GM12873 (cell line): ENCODE measurements at regions not wholly inside any gene's neighbourhood (a gene's known extent, or its start where the extent isn't known, plus 50 kb on each side); places are given as distances from the start of the nearest gene placed in this dataset.

Experiments used
- TF ChIP-seq, protein P1 (sequence below): IDR thresholded peaks from 2 replicates; pipeline ENCODE4 v1.5.1; 2012; ENCODE audit warnings: low read depth, mild to moderate bottlenecking, moderate library complexity, low read length, control low read depth; ENCODE audit not compliant: insufficient read depth; ENCODE audit errors: missing control alignments

DNA sequence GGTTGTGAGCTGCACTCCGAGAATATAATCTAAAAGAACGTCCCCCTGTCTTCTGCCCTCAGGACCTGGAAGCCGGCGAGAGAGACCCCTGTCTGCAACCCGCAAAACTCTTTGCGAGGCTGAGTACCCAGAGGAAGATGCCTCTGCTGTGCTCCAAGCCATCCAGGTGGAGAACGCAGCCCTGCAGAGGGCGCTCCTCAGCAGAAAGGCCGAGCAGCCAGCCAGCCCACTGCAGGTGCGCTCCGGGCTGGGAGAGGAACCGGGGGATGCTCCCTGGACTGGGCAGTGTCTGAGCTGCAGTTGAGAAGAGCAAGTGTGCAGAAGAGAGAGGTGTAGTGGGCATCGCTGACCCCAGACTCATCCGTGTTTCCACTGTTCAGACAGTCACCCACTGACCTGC is 148.3 kb downstream of the KATNIP start:
- TF ChIP-seq, protein P1, sequence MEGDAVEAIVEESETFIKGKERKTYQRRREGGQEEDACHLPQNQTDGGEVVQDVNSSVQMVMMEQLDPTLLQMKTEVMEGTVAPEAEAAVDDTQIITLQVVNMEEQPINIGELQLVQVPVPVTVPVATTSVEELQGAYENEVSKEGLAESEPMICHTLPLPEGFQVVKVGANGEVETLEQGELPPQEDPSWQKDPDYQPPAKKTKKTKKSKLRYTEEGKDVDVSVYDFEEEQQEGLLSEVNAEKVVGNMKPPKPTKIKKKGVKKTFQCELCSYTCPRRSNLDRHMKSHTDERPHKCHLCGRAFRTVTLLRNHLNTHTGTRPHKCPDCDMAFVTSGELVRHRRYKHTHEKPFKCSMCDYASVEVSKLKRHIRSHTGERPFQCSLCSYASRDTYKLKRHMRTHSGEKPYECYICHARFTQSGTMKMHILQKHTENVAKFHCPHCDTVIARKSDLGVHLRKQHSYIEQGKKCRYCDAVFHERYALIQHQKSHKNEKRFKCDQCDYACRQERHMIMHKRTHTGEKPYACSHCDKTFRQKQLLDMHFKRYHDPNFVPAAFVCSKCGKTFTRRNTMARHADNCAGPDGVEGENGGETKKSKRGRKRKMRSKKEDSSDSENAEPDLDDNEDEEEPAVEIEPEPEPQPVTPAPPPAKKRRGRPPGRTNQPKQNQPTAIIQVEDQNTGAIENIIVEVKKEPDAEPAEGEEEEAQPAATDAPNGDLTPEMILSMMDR: peak; percentile 35

DNA sequence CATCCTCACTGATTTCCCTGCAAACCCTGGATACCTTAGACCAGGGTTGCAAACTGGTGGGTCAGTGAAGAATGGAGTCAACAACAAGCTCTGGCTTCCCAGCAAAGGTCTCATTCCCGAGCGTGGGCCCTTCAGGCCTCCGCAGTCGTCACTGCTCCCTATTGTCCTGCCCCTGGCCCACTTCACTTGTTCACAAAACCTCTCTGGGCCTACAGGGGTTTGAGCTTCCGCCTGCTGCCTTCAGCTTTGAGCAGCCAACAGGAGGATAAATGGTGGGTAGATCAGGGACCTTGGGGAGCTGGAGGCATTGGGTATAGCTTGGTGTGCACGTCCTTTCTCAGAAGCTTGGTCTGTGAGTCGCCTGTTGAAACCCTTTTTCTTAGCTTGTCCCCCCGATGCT is 148.8 kb downstream of the KATNIP start:
- TF ChIP-seq, protein P1: no peak

GRCh38 chr16:27699540-27699939 is 149.6 kb downstream of the KATNIP start:
- TF ChIP-seq, protein P1: peak; percentile 8

DNA sequence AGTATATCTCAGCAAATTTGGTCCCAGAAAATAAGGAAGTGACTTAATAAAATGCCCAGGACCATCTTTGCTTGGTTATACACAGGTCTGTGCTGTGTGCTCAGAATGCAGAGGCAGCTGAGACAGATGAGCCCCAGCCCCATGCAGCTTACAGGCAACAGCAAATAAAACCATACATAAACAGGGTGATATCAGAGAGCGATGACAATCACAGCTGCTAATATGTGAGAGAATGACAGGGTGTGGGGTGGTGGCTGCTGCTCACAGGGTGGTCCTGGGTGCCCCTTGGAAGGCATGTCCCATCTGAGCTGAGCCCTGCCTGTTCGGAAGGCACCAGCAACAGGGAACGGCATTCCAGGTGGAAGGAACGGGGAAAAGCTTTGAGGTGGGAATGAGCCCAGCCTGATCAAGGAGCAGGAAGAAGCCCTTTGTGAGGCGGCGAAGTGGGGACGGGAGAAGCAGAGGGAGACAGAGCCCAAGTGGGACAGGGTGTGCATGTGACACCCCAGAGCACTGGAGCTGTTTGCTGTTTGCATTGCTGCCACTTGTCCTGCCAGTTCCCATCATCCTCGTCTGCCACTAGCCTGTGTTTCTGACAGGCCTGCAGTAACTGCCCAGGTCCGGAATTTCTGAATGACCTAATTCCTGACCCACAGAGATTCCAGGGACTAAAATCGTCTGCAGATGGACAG is 150.5 kb downstream of the KATNIP start:
- TF ChIP-seq, protein P1: no peak

DNA sequence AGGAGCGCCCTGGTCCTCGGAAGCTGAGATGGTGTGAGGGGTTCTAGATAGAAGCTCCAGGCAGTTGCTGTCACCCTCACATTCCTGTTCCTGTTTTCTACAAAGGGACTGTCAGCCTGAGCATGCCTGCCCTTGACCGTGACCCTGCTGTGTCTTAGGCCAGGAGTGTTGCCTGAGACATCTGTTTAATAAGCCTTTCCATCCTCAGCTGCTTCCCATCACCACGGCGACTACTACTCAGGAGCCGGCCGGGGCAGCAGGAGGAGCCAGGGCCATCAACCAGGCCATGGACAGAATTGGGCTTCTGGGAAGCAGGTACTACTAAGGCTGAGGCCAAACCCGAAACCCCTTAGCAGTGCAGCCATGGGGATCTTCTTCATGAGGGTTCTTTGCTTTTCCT is 151.4 kb downstream of the KATNIP start:
- TF ChIP-seq, protein P1: no peak

- TF ChIP-seq, protein P1: no peak
Observed at GRCh38 chr16:27703121-27703520, 153.2 kb downstream of the KATNIP start.

DNA sequence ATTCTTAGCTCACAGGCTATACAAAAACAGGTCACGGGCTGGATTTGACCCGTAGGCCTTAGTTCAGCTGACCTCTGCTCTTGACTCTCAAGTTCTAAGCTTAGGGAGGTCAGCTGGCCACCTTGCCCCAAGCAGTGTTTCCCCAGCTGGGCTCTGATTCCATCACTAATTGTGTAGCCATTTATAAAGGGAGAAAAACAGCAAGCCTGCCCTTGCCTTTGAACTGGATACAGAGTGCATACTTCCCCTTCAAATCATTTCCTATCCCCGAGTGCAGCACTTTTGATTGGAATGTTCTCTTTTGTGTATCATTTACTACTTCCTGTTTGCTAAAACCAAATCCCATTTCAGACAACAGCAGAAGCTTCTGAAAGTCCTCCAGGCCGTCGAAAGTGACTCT is 153.6 kb downstream of the KATNIP start:
- TF ChIP-seq, protein P1: no peak
